Activated T-helper 1 cell treated with anti-CD3 and anti-CD28 coated beads, Interleukin-12 subunit alpha, Interleukin-12 subunit beta, Interleukin-2, Interleukin-4 antibody, amounts not matched to agents 30 ng/mL and 10 ng/mL and 1 ng/mL, durations not matched to agents 14 hours and 24 hours and 36 hours (primary cell): ENCODE measurements at regions not wholly inside any gene's neighbourhood (a gene's known extent, or its start where the extent isn't known, plus 50 kb on each side); places are given as distances from the start of the nearest gene placed in this dataset.
"Not testable (repeated sequence)": the region's sequence is repeated elsewhere in the genome, so short reads cannot be mapped to it uniquely, and the experiment has no call there.

Source experiments
- DNase-seq: peaks from one replicate; pipeline ENCODE4 v3.0.0; 2021; ENCODE audit warnings: low spot score
- H3K27ac Mint-ChIP-seq: one replicate; pipeline ENCODE4 v1.8.0; 2021; ENCODE audit warnings: mild to moderate bottlenecking, mixed read lengths
- H3K27me3 Mint-ChIP-seq: one replicate; pipeline ENCODE4 v1.8.0; 2022; ENCODE audit warnings: mild to moderate bottlenecking, moderate library complexity, mixed read lengths; ENCODE audit not compliant: insufficient read depth
- H3K36me3 Mint-ChIP-seq: one replicate; pipeline ENCODE4 v1.8.0; 2021; ENCODE audit warnings: low read depth, mixed read lengths
- H3K4me1 Mint-ChIP-seq: one replicate; pipeline ENCODE4 v1.8.0; 2021; ENCODE audit warnings: low read depth, mixed read lengths
- H3K4me3 Mint-ChIP-seq: one replicate; pipeline ENCODE4 v1.8.0; 2021; ENCODE audit warnings: mild to moderate bottlenecking, moderate library complexity, mixed read lengths
- H3K9me3 Mint-ChIP-seq: one replicate; pipeline ENCODE4 v1.8.0; 2021; ENCODE audit warnings: mixed read lengths
- intact Hi-C: fragments of 100-400 bp; cut with micrococcal nuclease; formaldehyde crosslinking; loops from one replicate; pipeline ENCODE4 v1.15.1; 2024

DNA sequence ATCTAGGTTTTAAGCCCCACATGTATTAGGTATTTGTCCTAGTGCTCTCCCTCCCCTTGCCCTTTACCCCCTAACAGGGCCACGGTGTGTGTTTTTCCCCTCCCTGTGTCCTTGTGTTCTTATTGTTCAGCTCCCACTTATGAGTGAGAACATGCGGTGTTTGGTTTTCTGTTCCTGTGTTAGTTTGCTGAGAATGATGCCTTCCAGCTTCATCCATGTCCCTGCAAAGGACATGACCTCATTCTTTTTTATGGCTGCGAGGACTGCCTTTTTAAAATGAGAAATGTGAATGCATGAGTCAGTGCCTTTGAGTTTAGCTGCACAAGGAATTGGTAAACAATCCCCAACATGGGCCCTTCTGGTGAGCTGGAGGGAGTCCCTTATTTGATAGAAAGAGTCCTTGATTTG is 88.4 kb upstream of the EIF5 start:
- intact Hi-C loops, H3K27ac Mint-ChIP-seq, H3K4me3 Mint-ChIP-seq, H3K4me1 Mint-ChIP-seq, H3K36me3 Mint-ChIP-seq, DNase-seq, H3K9me3 Mint-ChIP-seq: not testable (repeated sequence)
- peaks cover 10% of the 10 kb centered on the region for H3K27me3 Mint-ChIP-seq

DNA sequence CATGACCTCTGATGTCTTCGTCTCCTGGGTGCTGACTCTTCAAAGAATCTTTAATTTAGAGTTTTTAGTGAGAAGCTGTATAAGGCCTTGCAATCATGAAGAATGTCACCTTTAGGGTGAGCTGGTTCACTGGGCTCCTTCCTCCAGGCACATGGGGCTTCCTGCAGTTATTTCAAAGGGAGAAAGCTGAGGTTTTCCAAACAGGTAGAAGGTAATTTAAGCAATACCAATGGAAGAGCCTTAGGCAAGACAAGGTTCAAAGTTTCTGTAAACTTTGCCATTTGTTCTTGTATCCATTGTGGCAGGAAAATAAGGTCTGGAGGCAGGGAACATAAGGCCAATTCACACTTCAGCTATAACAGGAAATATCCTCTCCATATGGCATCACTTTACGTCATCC is 88.0 kb upstream of the EIF5 start:
- H3K4me1 Mint-ChIP-seq, result no peaks in the 10 kb centered on the region
- intact Hi-C loops, result no loop called here
- H3K4me3 Mint-ChIP-seq, result no peak overlapping the region
- no peak overlapping the region for H3K27ac Mint-ChIP-seq
- H3K9me3 Mint-ChIP-seq, result no peaks in the 10 kb centered on the region
- DNase-seq, result no peak
- H3K36me3 Mint-ChIP-seq, result no peaks in the 10 kb centered on the region
- peaks cover 10% of the 10 kb centered on the region for H3K27me3 Mint-ChIP-seq

DNA sequence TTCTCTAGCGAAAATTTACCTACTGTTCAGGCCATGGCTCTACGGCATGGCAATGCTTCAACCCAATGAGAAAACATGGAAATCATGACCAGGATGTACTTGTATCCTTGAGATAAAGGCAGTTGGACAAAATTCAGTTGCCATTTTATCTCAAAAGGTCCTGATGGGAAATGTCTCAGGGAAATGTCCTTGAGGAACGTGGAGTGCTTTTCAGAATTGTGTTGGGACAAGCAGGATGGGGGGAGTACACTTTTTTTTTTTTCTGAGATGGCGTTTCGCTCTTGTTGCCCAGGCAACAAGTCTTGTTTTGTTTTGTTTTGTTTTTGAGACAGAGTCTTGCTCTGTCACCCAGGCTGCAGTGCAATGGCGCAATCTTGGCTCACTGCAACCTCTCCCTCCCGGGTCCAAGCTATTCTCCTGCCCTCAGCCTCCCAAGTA is 86.8 kb upstream of the EIF5 start:
- H3K4me1 Mint-ChIP-seq, result no peaks in the 10 kb centered on the region
- DNase-seq, result no peak
- no peak overlapping the region for H3K4me3 Mint-ChIP-seq
- no peak overlapping the region for H3K27ac Mint-ChIP-seq
- peaks cover 8% of the 10 kb centered on the region for H3K27me3 Mint-ChIP-seq
- no peaks in the 10 kb centered on the region for H3K36me3 Mint-ChIP-seq
- H3K9me3 Mint-ChIP-seq, result no peaks in the 10 kb centered on the region
- intact Hi-C loops, result no loop called here

DNA sequence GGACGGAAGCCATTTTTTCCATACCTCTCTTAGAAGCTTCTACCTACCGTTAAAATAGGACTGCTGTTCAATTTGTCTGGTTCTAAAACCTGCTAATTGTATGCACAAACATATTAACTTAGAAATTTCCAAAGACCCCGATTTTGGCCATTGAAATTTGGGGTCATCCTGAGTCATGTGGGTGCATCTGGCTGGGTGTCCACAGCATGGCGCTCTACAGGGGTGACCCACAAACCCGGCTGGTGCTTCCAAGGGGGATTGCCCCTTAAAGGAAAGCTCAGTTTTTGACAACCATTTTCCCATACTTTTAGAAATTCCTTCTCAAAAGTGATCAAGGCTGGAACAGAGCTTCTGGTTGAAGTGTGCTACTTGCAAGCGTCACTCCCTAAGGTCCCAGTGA is 83.9 kb upstream of the EIF5 start:
- Mint-ChIP-seq H3K4me1 (no peaks in the 10 kb centered on the region), H3K4me3 (no peak overlapping the region)
- intact Hi-C loops, result no loop called here

DNA sequence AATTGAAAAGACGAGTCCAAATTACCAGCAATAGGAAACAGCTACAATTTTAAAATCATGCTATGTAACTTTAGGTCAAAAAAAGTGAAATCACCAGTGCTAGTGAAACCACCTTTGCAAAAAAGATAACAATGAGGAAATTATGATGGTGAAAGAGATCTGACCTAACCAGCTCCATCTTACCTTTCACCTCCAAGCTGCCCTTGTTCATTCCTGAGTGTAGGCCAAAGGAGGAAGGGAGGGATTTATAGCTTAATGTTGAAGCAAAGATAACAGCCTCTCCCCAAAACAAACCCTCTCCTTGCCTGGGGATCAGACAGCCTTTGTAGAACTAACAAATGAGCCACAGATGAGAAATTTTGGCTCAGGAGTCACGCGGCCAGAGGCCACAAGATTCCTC is 83.2 kb upstream of the EIF5 start:
- H3K9me3 Mint-ChIP-seq, result no peaks in the 10 kb centered on the region
- no peaks in the 10 kb centered on the region for H3K36me3 Mint-ChIP-seq
- DNase-seq, result no peak
- intact Hi-C loops, result no loop called here
- H3K4me1 Mint-ChIP-seq, result no peaks in the 10 kb centered on the region
- no peak overlapping the region for H3K4me3 Mint-ChIP-seq
- no peak overlapping the region for H3K27ac Mint-ChIP-seq
- peaks cover 12% of the 10 kb centered on the region for H3K27me3 Mint-ChIP-seq

More for the DNA sequence above, 83.9 kb upstream of the EIF5 start:
- Mint-ChIP-seq H3K36me3 (no peaks in the 10 kb centered on the region), H3K27me3 (peaks cover 12% of the 10 kb centered on the region), H3K9me3 (no peaks in the 10 kb centered on the region), H3K27ac (no peak overlapping the region)
- DNase-seq, result no peak

DNA sequence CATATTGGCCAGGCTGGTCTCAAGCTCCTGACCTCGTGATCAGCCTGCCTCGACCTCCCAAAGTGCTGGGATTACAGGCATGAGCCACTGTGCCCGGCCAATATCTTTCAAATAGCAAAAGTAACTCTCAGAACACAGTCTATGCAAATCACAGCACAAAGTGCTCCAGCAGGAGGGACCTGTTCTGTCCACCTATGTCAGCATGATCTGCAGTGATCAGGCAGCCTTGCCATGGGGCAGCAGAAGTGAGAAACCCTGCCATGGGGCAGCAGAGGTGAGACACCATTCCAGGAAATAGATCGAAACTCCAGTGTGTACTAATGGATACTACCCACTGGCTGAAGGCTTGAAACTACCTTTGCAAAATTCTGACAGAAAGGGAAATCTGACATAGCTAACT is 78.5 kb upstream of the EIF5 start:
- H3K27me3 Mint-ChIP-seq, result peaks cover 12% of the 10 kb centered on the region
- no peak overlapping the region for H3K4me3 Mint-ChIP-seq
- no peaks in the 10 kb centered on the region for H3K9me3 Mint-ChIP-seq
- H3K36me3 Mint-ChIP-seq, result no peaks in the 10 kb centered on the region
- no peak overlapping the region for H3K27ac Mint-ChIP-seq
- intact Hi-C loops, result no loop called here
- H3K4me1 Mint-ChIP-seq, result peaks cover 3% of the 10 kb centered on the region
- no peak for DNase-seq

DNA sequence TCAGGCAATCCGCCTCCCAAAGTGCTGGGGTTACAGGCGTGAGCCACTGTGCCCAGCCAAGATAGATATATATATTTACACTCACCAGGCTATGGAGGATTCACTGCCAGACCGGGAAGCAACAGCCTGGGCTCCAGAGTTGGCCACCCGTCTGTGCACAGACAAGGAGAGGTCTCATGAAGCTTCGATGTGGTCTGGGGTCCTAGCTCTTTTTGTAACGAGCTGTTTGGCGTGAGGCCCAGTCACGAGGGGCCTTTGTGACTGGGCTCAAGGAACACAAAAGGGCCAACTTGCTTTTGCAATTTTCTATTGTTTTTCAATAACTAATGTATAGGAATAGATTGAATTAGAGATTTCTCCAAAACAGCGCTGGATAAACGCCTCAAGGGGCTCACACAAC is 77.6 kb upstream of the EIF5 start:
- no peaks in the 10 kb centered on the region for H3K36me3 Mint-ChIP-seq
- no peak overlapping the region for H3K27ac Mint-ChIP-seq
- no peak overlapping the region for H3K4me3 Mint-ChIP-seq
- no peak for DNase-seq
- H3K4me1 Mint-ChIP-seq, result peaks cover 9% of the 10 kb centered on the region
- no peaks in the 10 kb centered on the region for H3K9me3 Mint-ChIP-seq
- intact Hi-C loops, result no loop called here
- H3K27me3 Mint-ChIP-seq, result peaks cover 17% of the 10 kb centered on the region

DNA sequence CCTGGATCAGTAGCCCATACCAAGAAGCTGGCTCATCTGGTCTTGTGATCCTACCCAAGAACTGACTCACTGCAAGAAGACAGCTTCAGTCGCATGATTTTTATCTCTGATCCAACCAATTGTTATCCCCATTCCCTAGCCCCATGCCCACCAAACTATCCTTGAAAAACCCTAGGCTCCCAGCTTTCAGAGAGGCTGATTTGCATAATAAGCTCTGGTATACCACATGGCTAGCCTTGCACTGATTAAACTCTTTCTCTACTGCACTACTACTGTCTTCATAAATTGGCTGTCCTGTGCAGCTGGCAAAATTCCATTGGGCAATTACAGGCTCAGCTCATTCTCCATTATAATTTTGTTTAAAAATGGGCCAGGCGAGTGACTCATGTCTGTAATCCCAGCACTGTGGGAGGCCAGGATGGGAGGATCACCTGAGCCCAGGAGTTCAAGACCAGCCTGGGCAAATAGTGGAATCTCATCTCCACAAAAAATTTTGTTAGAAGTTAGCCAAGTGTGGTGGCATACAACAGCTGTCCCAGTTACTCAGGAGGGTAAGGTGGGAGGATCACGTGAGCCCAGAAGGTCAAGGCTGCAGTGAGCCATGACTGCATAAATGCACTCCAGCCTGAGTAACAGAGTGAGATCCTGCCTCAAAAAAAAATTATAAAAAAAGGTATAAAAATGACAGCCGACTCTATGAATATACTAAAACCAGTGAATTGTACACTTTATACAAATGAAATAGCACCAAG is 76.7 kb upstream of the EIF5 start:
- intact Hi-C loops, result no loop called here
- Mint-ChIP-seq H3K4me1 (peaks cover 9% of the 10 kb centered on the region), H3K4me3 (no peak overlapping the region), H3K27me3 (peaks cover 14% of the 10 kb centered on the region), H3K27ac (no peak overlapping the region), H3K9me3 (no peaks in the 10 kb centered on the region), H3K36me3 (no peaks in the 10 kb centered on the region)
- DNase-seq, result no peak

DNA sequence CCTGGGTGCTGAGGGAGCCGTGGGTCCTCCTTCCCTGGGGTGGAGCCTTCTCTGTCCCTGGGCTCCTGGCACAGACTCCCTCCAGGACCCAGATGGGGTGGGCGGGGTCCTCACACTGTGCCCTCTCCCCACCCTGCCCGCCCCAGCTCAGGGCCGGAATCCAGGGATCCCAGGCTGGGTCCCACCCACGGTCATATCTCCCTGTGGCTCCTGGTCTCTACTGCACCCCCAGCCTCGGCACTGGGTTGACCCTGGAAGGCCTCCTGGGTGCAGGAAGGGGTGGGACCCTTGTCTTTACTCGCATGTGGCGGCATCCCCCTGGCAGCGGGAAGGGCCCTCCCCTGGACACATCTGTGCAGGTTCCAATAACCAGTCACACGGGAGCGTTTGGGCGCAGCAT is 75.8 kb upstream of the EIF5 start:
- Mint-ChIP-seq H3K4me1 (peaks cover 9% of the 10 kb centered on the region), H3K27me3 (peaks cover 13% of the 10 kb centered on the region), H3K36me3 (no peaks in the 10 kb centered on the region), H3K9me3 (no peaks in the 10 kb centered on the region), H3K27ac (no peak overlapping the region), H3K4me3 (no peak overlapping the region)
- intact Hi-C loops, result no loop called here
- DNase-seq, result no peak

DNA sequence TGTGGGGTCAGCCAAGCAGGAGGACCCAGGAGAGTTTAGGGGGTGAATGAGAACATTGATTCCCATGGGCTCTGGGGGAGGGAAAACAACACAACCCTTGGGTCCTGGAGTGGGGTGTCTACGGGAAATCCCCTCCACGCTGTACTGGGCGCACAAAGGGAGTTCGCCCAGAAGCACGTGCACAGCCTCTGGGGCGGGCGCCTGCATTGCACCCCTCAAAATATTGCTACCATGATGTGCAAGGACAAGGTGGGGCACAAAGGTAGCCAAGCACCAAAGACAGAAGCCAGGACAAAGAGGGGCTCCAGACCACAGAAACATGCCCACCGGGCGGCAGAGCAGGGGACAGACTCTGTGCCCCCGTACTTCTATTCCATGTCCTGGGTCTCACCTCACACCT is 74.9 kb upstream of the EIF5 start:
- Mint-ChIP-seq H3K4me3 (no peak overlapping the region), H3K27me3 (peaks cover 16% of the 10 kb centered on the region), H3K27ac (no peak overlapping the region), H3K4me1 (peaks cover 9% of the 10 kb centered on the region), H3K36me3 (no peaks in the 10 kb centered on the region), H3K9me3 (no peaks in the 10 kb centered on the region)
- intact Hi-C loops, result no loop called here
- no peak for DNase-seq

DNA sequence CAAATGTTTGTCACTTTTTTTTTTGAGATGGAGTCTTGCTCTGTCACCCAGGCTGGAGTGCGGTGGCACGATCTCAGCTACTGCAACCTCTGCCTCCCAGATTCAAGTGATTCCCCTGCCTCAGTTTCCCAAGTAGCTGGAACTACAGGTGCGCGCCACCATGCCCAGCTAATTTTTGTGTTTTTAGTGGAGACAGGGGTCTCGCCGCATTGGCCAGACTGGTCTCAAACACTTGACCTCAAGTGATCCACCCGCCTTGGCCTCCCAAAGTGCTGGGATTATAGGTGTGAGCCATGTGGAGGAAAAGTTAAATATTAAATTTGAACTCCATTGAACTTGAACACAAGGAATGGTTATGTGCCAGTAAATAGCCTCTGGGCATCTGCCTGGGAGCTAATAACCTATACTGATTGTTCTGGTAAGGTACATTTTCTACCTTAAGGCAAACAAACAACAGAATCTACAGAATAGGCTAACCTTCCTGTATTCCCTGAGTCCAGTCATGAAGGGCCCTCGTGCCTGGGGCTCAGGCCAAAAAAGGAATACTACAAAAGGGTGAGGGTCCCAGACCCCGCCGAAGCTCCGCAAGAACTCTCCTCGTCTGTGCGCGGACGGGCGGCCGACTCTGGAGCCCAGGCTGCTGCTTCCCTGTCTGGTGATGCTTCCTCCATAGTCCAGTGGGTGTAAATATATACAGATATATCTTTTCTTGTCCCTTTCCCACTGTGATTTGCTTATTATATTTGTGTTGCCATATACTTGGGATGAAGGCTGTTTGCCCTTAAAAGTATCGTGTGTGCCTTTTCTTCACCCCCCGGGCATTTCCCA is 74.0 kb upstream of the EIF5 start:
- H3K4me3 Mint-ChIP-seq, result no peak overlapping the region
- H3K36me3 Mint-ChIP-seq, result no peaks in the 10 kb centered on the region
- H3K27ac Mint-ChIP-seq, result no peak overlapping the region
- H3K27me3 Mint-ChIP-seq, result peaks cover 18% of the 10 kb centered on the region
- DNase-seq, result no peak
- no peaks in the 10 kb centered on the region for H3K9me3 Mint-ChIP-seq
- intact Hi-C loops, result no loop called here
- H3K4me1 Mint-ChIP-seq, result peaks cover 9% of the 10 kb centered on the region

DNA sequence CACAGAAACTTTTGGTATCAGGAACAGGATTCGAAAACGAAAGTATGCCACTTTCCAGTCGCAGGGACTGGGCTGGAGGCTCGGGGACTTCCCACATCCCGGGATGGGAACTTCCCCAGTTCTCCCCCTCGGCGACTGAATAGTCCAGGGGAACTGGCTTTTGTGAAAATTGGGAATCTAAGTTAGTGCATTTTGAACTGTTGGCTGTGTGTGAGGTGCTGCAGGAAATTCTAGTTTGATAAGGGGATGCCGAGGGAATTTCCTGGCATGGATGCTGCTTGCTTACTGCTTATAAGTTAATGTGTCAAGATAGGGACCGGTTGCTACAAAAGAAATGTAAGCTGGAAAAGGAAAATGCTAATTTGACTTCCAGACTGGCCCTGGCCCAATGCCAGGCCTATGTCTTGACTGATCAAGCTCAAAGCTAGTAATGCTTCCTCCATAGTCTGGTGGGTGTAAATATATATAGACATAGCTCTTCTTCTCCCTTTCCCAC is 73.4 kb upstream of the EIF5 start:
- peaks cover 20% of the 10 kb centered on the region for H3K27me3 Mint-ChIP-seq
- peaks cover 9% of the 10 kb centered on the region for H3K4me1 Mint-ChIP-seq
- H3K4me3 Mint-ChIP-seq, result no peak overlapping the region

DNA sequence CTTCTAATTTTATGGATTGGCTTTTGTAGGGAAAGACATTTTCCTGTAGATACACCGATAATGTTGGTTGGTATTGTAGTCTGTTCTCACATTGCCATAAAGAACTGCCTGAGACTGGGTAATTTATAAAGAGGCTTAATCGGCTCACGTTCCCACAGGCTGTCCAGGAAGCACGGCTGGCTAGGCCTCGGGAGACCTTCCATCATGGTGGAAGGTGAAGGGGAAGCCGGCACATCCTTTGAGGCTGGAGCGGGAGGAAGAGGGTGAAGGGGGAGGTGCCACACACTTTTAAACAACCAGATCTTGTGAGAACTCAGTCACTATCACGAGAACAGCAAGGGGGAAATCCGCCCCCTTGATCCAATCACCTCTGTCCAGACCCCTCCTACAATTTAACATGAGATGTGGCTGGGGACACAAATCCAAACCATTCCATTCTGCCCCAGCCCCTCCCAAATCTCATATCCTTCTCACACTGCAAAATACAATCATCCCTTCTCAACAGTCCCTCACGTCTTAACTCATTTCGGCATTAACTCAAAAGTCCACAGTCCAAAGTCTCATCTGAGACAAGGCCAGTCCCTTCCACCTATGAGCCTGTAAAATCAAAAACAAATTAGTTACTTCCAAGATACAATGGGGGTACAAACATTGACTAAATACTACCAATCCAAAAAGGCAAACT is 66.7 kb upstream of the EIF5 start:
- no peak for DNase-seq
- H3K4me3 Mint-ChIP-seq, result no peak overlapping the region

More for the DNA sequence above, 73.4 kb upstream of the EIF5 start:
- no peaks in the 10 kb centered on the region for H3K36me3 Mint-ChIP-seq
- DNase-seq, result no peak
- intact Hi-C loops, result no loop called here
- no peaks in the 10 kb centered on the region for H3K9me3 Mint-ChIP-seq
- no peak overlapping the region for H3K27ac Mint-ChIP-seq

More for the DNA sequence above, 66.7 kb upstream of the EIF5 start:
- H3K27me3 Mint-ChIP-seq, result peaks cover 32% of the 10 kb centered on the region
- intact Hi-C loops, result no loop called here
- no peaks in the 10 kb centered on the region for H3K4me1 Mint-ChIP-seq
- H3K27ac Mint-ChIP-seq, result no peak overlapping the region
- no peaks in the 10 kb centered on the region for H3K9me3 Mint-ChIP-seq
- no peaks in the 10 kb centered on the region for H3K36me3 Mint-ChIP-seq
